ENCODE measurements at regions not wholly inside any gene's neighbourhood (a gene's known extent, or its start where the extent isn't known, plus 50 kb on each side); places are given as distances from the start of the nearest gene placed in this dataset.
"Not testable (repeated sequence)": the region's sequence is repeated elsewhere in the genome, so short reads cannot be mapped to it uniquely, and the experiment has no call there.

DNA sequence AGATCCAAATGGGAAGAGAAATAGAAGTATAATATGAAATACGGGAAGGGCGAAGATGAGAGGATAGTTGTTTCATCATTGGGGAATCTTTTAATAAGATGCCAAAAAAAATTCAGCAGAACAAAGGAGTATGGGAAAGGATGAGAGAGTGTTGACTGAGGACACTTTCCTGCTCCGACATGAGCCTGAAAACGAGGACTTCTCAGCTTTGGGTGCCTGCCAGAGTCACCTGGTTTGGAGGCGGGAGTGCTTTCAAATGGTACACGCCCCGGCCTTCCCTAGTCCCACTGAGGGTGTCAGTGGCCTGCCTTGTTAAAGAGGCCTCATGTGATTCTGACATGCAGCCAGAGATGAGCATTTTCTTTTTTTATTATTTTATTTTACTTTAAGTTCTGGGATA lies 250.9 kb downstream of the ANKRD60 start:
- peaks cover 2% of the 10 kb centered on the region for H3K36me3 Mint-ChIP-seq
- H3K4me1 Mint-ChIP-seq = no peaks in the 10 kb centered on the region
- no peak overlapping the region for H3K4me3 Mint-ChIP-seq
- no peak overlapping the region for H3K27ac Mint-ChIP-seq
- no peaks in the 10 kb centered on the region for H3K27me3 Mint-ChIP-seq
- H3K9me3 Mint-ChIP-seq = peaks cover 5% of the 10 kb centered on the region
- DNase-seq = no peak

GRCh38 chr20:57977141-57977540 lies 251.3 kb downstream of the ANKRD60 start:
- no peaks in the 10 kb centered on the region for H3K27me3 Mint-ChIP-seq
- no peak for DNase-seq

GRCh38 chr20:57974863-57975262 lies 253.6 kb downstream of the ANKRD60 start:
- H3K36me3 Mint-ChIP-seq = peaks cover 2% of the 10 kb centered on the region
- DNase-seq = no peak
- H3K4me1 Mint-ChIP-seq = no peaks in the 10 kb centered on the region
- no peaks in the 10 kb centered on the region for H3K27me3 Mint-ChIP-seq
- no peak overlapping the region for H3K27ac Mint-ChIP-seq
- no peak overlapping the region for H3K4me3 Mint-ChIP-seq
- H3K9me3 Mint-ChIP-seq = peaks cover 5% of the 10 kb centered on the region

More at GRCh38 chr20:57977141-57977540, 251.3 kb downstream of the ANKRD60 start:
- Mint-ChIP-seq H3K27ac (no peak overlapping the region), H3K9me3 (peaks cover 5% of the 10 kb centered on the region), H3K4me1 (no peaks in the 10 kb centered on the region), H3K4me3 (no peak overlapping the region), H3K36me3 (peaks cover 2% of the 10 kb centered on the region)

GRCh38 chr20:57973886-57974285 lies 254.6 kb downstream of the ANKRD60 start:
- H3K27me3 Mint-ChIP-seq = no peaks in the 10 kb centered on the region
- H3K4me3 Mint-ChIP-seq = no peak overlapping the region
- DNase-seq = no peak
- H3K27ac Mint-ChIP-seq = no peak overlapping the region
- H3K9me3 Mint-ChIP-seq = peaks cover 5% of the 10 kb centered on the region
- no peaks in the 10 kb centered on the region for H3K4me1 Mint-ChIP-seq
- H3K36me3 Mint-ChIP-seq = peaks cover 2% of the 10 kb centered on the region

DNA sequence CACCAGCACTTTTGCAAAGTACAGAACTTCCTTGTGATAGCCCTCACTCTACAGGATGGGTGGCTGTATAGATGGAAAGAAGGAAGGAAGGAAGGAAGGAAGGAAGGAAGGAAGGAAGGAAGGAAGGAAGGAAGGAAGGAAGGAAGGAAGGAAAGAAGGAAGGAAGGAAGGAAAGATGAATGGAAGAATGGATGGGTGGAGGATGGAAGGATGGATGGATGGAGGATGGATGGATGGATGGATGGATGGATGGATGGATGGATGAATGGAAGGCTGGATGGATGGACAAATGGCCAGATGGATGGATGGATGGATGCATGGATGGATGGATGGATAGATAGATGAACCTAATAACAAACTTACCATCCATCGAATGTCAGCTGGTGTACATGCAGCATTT lies 256.9 kb downstream of the ANKRD60 start:
- not testable (repeated sequence) for H3K27ac Mint-ChIP-seq, H3K27me3 Mint-ChIP-seq, H3K9me3 Mint-ChIP-seq, DNase-seq, H3K4me3 Mint-ChIP-seq, H3K36me3 Mint-ChIP-seq, H3K4me1 Mint-ChIP-seq

GRCh38 chr20:57970856-57971255 lies 257.6 kb downstream of the ANKRD60 start:
- H3K27ac Mint-ChIP-seq = no peak overlapping the region
- no peaks in the 10 kb centered on the region for H3K4me1 Mint-ChIP-seq
- H3K4me3 Mint-ChIP-seq = no peak overlapping the region

DNA sequence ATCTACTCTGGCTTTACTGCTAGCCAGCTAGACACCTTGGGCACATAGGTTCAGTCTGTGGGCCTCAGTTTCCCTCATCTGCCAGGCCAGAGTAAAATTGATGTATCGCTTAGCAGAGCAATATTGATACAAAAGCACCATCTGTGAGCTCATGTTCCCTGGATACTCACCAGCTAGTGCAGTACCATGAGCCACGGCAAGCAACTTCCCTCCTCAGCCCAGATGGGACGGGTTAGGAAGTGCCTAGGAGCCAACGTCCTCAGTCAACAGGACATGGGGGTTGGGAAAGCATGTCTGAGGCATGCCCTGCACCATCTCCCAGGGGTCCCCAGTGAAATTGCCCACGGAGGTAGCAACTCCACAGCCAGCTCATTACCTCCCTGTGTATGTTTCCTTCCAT lies 258.3 kb downstream of the ANKRD60 start:
- no peaks in the 10 kb centered on the region for H3K27me3 Mint-ChIP-seq
- DNase-seq = no peak
- H3K36me3 Mint-ChIP-seq = peaks cover 2% of the 10 kb centered on the region
- peaks cover 5% of the 10 kb centered on the region for H3K9me3 Mint-ChIP-seq
- H3K4me3 Mint-ChIP-seq = no peak overlapping the region
- H3K27ac Mint-ChIP-seq = no peak overlapping the region
- H3K4me1 Mint-ChIP-seq = no peaks in the 10 kb centered on the region

More at GRCh38 chr20:57970856-57971255, 257.6 kb downstream of the ANKRD60 start:
- no peak for DNase-seq
- H3K27me3 Mint-ChIP-seq = no peaks in the 10 kb centered on the region
- peaks cover 5% of the 10 kb centered on the region for H3K9me3 Mint-ChIP-seq
- H3K36me3 Mint-ChIP-seq = peaks cover 2% of the 10 kb centered on the region

GRCh38 chr20:57968120-57968519 lies 258.3 kb upstream of the PMEPA1 start:
- no peak overlapping the region for H3K4me3 Mint-ChIP-seq
- H3K27me3 Mint-ChIP-seq = no peaks in the 10 kb centered on the region
- H3K27ac Mint-ChIP-seq = no peak overlapping the region
- H3K4me1 Mint-ChIP-seq = no peaks in the 10 kb centered on the region
- no peak for DNase-seq
- H3K36me3 Mint-ChIP-seq = no peaks in the 10 kb centered on the region
- H3K9me3 Mint-ChIP-seq = no peaks in the 10 kb centered on the region

DNA sequence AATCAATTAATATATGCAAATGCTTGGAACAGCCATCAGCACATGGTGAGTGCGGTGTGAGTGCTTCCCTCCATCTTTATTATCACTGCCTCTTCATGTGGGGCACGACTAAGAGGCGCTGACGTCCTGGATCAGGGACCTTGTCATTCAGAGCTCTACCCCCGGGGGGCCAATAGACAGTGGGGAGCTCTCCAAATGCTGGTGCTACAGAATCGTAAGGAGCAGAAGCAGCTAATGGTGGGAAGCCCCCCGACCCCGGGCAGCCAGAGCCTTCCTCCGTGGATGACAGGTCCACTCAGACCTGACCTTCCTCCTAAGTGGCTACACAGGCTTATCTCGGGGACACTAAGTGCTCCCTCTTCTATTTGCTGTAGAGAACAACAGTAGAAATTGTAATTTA lies 257.5 kb upstream of the PMEPA1 start:
- no peaks in the 10 kb centered on the region for H3K27me3 Mint-ChIP-seq
- no peak overlapping the region for H3K27ac Mint-ChIP-seq
- no peak overlapping the region for H3K4me3 Mint-ChIP-seq
- no peaks in the 10 kb centered on the region for H3K36me3 Mint-ChIP-seq
- no peaks in the 10 kb centered on the region for H3K4me1 Mint-ChIP-seq
- DNase-seq = no peak
- H3K9me3 Mint-ChIP-seq = no peaks in the 10 kb centered on the region

DNA sequence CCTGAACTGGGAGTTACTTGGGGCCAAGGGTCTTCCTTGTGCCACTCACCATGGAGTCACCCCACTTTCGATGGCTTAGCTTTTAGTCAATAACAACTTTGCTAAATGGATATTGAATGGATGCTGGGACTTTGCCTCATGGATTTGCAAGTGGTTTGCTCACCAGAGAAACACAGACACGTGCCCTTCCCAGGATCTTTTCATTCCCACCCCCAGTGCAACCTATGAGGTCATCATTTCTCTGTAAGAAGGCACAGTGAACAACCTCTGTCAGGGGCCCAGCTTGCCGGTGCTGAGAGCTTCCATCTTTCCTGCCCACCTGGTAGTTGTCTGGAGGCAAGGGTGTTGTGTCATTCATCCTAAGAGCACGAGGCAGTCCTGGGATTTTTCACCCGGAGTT lies 256.8 kb upstream of the PMEPA1 start:
- Mint-ChIP-seq H3K27me3 (no peaks in the 10 kb centered on the region), H3K4me1 (no peaks in the 10 kb centered on the region), H3K27ac (no peak overlapping the region), H3K9me3 (no peaks in the 10 kb centered on the region), H3K4me3 (no peak overlapping the region), H3K36me3 (no peaks in the 10 kb centered on the region)
- no peak for DNase-seq

DNA sequence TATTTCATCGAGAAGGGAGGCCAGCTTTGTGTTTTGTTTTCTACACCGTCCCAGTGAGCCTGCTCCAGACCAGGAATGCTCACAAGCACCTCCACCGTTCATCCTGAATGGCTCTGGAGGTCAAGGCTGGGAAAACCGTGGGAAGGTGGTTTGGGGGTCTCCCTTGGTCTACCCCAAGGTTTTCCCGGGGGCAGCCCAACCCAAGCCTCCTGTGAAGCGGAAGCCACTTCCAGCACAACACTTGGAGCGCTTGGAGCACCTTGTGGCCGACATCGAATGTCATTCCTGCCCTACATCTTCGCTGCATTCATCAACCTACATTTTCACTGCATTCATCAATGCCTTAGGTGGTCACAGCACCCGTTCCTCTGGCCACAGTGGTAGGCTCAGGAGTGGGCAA lies 255.6 kb upstream of the PMEPA1 start:
- Mint-ChIP-seq H3K27me3 (no peaks in the 10 kb centered on the region), H3K4me3 (no peak overlapping the region), H3K9me3 (no peaks in the 10 kb centered on the region), H3K27ac (no peak overlapping the region), H3K36me3 (no peaks in the 10 kb centered on the region), H3K4me1 (no peaks in the 10 kb centered on the region)
- no peak for DNase-seq

DNA sequence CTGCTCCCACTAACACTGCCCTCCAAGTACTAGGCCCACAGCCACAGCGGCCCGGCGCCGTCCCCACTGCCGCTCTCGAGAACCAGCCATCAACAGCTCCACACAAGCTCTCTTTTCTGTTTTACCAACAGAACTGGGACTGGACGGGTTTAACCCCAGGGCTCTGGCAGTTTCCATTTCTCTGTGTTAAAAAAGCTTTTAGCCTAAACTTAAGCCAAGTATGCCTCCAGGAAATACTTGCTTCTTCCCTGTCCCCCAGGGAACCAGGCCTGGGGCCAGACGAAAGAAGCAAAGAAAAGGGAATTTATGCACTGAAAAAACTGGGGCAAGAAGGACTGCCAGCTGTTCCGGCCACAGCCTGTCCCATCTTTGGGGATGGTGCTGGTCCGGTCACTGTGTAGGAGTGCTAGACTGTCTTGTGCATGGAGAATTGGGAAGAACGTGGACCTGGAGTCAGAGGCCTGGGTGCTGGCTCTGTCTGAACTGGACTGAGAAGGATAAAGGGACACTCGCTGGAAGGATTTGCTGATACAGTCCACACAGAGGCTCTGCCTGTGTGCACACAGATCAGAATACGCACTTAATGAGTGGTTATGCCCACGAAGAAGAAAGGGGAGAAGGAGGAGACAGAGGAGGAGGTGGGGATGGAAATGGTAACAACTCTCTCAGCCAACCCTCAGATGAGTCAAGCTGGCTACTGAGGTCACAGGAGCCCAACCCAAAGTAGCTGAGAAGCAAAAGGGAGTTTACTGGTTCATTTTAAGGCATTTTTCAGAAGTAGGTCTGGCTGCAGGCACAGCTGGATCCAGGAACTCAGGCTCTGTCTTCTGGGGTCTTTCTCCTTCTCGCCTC lies 254.4 kb upstream of the PMEPA1 start:
- H3K27ac Mint-ChIP-seq = no peak overlapping the region

GRCh38 chr20:57960803-57961575 lies 251.2 kb upstream of the PMEPA1 start:
- Mint-ChIP-seq H3K27ac (no peak overlapping the region), H3K9me3 (no peaks in the 10 kb centered on the region), H3K4me3 (no peak overlapping the region), H3K36me3 (no peaks in the 10 kb centered on the region), H3K27me3 (no peaks in the 10 kb centered on the region), H3K4me1 (no peaks in the 10 kb centered on the region)
- DNase-seq = no peak

More for the DNA sequence above, 254.4 kb upstream of the PMEPA1 start:
- no peaks in the 10 kb centered on the region for H3K27me3 Mint-ChIP-seq
- H3K4me3 Mint-ChIP-seq = no peak overlapping the region
- H3K9me3 Mint-ChIP-seq = no peaks in the 10 kb centered on the region
- no peak for DNase-seq
- H3K4me1 Mint-ChIP-seq = no peaks in the 10 kb centered on the region
- H3K36me3 Mint-ChIP-seq = no peaks in the 10 kb centered on the region

- Mint-ChIP-seq H3K36me3 (no peaks in the 10 kb centered on the region), H3K4me1 (no peaks in the 10 kb centered on the region), H3K27ac (no peak overlapping the region), H3K27me3 (no peaks in the 10 kb centered on the region), H3K4me3 (no peak overlapping the region), H3K9me3 (no peaks in the 10 kb centered on the region)
- no peak for DNase-seq
Observed at GRCh38 chr20:57959589-57959988, 249.8 kb upstream of the PMEPA1 start.

DNA sequence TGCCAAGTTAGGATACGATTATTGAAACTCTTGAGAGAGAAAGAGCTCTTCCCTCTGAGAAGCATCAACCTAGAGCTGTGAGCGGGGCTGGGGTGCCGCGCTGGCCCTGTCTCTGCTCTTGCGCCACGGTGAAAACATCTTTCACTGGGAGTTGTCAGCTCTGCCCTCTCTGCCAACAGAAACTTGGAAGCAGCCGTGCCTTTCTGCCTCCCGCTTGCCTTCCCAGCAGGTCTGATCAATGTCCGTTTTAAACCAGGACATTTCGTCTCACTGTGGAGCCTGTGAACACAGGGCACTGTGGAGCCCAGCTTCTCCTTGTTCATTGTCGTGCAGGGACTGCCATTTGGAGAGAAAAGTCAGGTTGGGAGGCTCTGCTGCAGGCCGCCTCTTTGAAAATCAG lies 249.2 kb upstream of the PMEPA1 start:
- no peaks in the 10 kb centered on the region for H3K9me3 Mint-ChIP-seq
- no peak for DNase-seq
- H3K27me3 Mint-ChIP-seq = no peaks in the 10 kb centered on the region
- H3K36me3 Mint-ChIP-seq = no peaks in the 10 kb centered on the region
- H3K4me1 Mint-ChIP-seq = no peaks in the 10 kb centered on the region
- no peak overlapping the region for H3K4me3 Mint-ChIP-seq
- no peak overlapping the region for H3K27ac Mint-ChIP-seq

- Mint-ChIP-seq H3K27ac (no peak overlapping the region), H3K4me3 (no peak overlapping the region), H3K36me3 (no peaks in the 10 kb centered on the region), H3K9me3 (no peaks in the 10 kb centered on the region), H3K4me1 (no peaks in the 10 kb centered on the region), H3K27me3 (no peaks in the 10 kb centered on the region)
- no peak for DNase-seq
Observed at GRCh38 chr20:57958050-57958420, 248.2 kb upstream of the PMEPA1 start.
